Thymus (tissue), 11 donors: ENCODE measurements at regions not wholly inside any gene's neighbourhood (a gene's known extent, or its start where the extent isn't known, plus 50 kb on each side); places are given as distances from the start of the nearest gene placed in this dataset.

Experiments used
- DNase-seq, 9 donors: peaks; one replicate each; pipeline ENCODE4 v3.0.0-alpha.2; 2013; ENCODE audit warnings: low spot score in 9 of 9, low read depth in 6 of 9, missing footprints in 1 of 9
- H3K27ac ChIP-seq, 2 donors: one replicate each; pipeline ENCODE4 v1.5.1; 2013; ENCODE audit warnings: control low read depth in 1 of 2, low read depth in 1 of 2, low read length in 1 of 2, mild to moderate bottlenecking in 1 of 2, moderate library complexity in 1 of 2
- H3K27me3 ChIP-seq, 2 donors: one replicate each; pipeline ENCODE4 v1.5.1; 2013; ENCODE audit warnings: low read length in 1 of 2; ENCODE audit not compliant: control insufficient read depth in 2 of 2, insufficient read depth in 1 of 2
- H3K36me3 ChIP-seq, 2 donors: one replicate each; pipeline ENCODE4 v1.5.1; 2013; ENCODE audit warnings: low read length in 1 of 2, mild to moderate bottlenecking in 1 of 2, moderate library complexity in 1 of 2; ENCODE audit not compliant: control insufficient read depth in 2 of 2, insufficient read depth in 2 of 2
- H3K4me1 ChIP-seq, 2 donors: one replicate each; pipeline ENCODE4 v1.5.1; 2013; ENCODE audit warnings: low read length in 2 of 2; ENCODE audit not compliant: control insufficient read depth in 2 of 2, insufficient read depth in 2 of 2
- H3K4me3 ChIP-seq, 2 donors: one replicate each; pipeline ENCODE4 v1.5.1; 2013; ENCODE audit warnings: low read length in 2 of 2, control low read depth in 1 of 2, mild to moderate bottlenecking in 1 of 2
- H3K9me3 ChIP-seq, 2 donors: one replicate each; pipeline ENCODE4 v1.5.1; 2013; ENCODE audit warnings: low read length in 1 of 2, mild to moderate bottlenecking in 1 of 2; ENCODE audit not compliant: control insufficient read depth in 2 of 2, insufficient read depth in 1 of 2
- WGBS: extraction: QIAGEN DNeasy Blood & Tissue Kit; methylation state at CpG from one replicate; pipeline ENCODE4 v1.1.7; 2013; 5-methylcytosine and 5-hydroxymethylcytosine counted together
- donor health status: healthy.

- no peak overlapping the region for H3K27ac ChIP-seq
- WGBS: 94% methylated on average over 4 of the region's 4 CpGs
- H3K36me3 ChIP-seq: no peaks in the 10 kb centered on the region
- H3K27me3 ChIP-seq: no peaks in the 10 kb centered on the region
- H3K4me1 ChIP-seq: no peaks in the 10 kb centered on the region
- H3K4me3 ChIP-seq: no peak overlapping the region
- no peak for DNase-seq
- no peaks in the 10 kb centered on the region for H3K9me3 ChIP-seq
These were observed 440.5 kb upstream of the ZNF608 start for GRCh38 chr5:125186911-125187375.

GRCh38 chr5:125189531-125189941 lies 443.1 kb upstream of the ZNF608 start:
- WGBS: 95% methylated on average over 1 of the region's 1 CpG
- no peak for DNase-seq
- H3K4me1 ChIP-seq: no peaks in the 10 kb centered on the region

GRCh38 chr5:125190232-125191087 lies 444.0 kb upstream of the ZNF608 start:
- Histone ChIP-seq H3K27ac (no peak overlapping the region), H3K4me3 (no peak overlapping the region), H3K9me3 (no peaks in the 10 kb centered on the region), H3K36me3 (no peaks in the 10 kb centered on the region), H3K4me1 (no peaks in the 10 kb centered on the region), H3K27me3 (no peaks in the 10 kb centered on the region)
- DNase-seq: no peak
- WGBS: 88% methylated on average over 9 of the region's 9 CpGs

More at GRCh38 chr5:125189531-125189941, 443.1 kb upstream of the ZNF608 start:
- Histone ChIP-seq H3K36me3 (no peaks in the 10 kb centered on the region), H3K9me3 (no peaks in the 10 kb centered on the region), H3K27me3 (no peaks in the 10 kb centered on the region), H3K4me3 (no peak overlapping the region), H3K27ac (no peak overlapping the region)

GRCh38 chr5:125194883-125195282 lies 448.4 kb upstream of the ZNF608 start:
- no peaks in the 10 kb centered on the region for H3K27me3 ChIP-seq
- WGBS: 87% methylated on average over 6 of the region's 6 CpGs
- H3K4me1 ChIP-seq: no peaks in the 10 kb centered on the region
- no peaks in the 10 kb centered on the region for H3K36me3 ChIP-seq
- no peak overlapping the region for H3K27ac ChIP-seq
- no peak overlapping the region for H3K4me3 ChIP-seq
- DNase-seq: no peak
- no peaks in the 10 kb centered on the region for H3K9me3 ChIP-seq

GRCh38 chr5:125196481-125197111 lies 450.2 kb upstream of the ZNF608 start:
- no peak overlapping the region for H3K27ac ChIP-seq
- 96% methylated on average over 13 of the region's 13 CpGs for WGBS
- no peaks in the 10 kb centered on the region for H3K36me3 ChIP-seq
- H3K4me3 ChIP-seq: no peak overlapping the region
- no peak for DNase-seq
- no peaks in the 10 kb centered on the region for H3K9me3 ChIP-seq
- peaks cover 0 to 8% of the 10 kb centered on the region in 2 donors for H3K4me1 ChIP-seq
- H3K27me3 ChIP-seq: no peaks in the 10 kb centered on the region

- 95% methylated on average over 2 of the region's 2 CpGs for WGBS
- H3K36me3 ChIP-seq: no peaks in the 10 kb centered on the region
- peaks cover 0 to 8% of the 10 kb centered on the region in 2 donors for H3K4me1 ChIP-seq
- H3K27me3 ChIP-seq: no peaks in the 10 kb centered on the region
- H3K9me3 ChIP-seq: no peaks in the 10 kb centered on the region
- no peak for DNase-seq
- H3K27ac ChIP-seq: no peak overlapping the region
- no peak overlapping the region for H3K4me3 ChIP-seq
These were observed 450.9 kb upstream of the ZNF608 start for GRCh38 chr5:125197321-125197720.

GRCh38 chr5:125198270-125198974 lies 452.0 kb upstream of the ZNF608 start:
- Histone ChIP-seq H3K27me3 (no peaks in the 10 kb centered on the region), H3K9me3 (no peaks in the 10 kb centered on the region), H3K27ac (no peak overlapping the region), H3K36me3 (no peaks in the 10 kb centered on the region), H3K4me1 (peaks cover 0 to 8% of the 10 kb centered on the region in 2 donors), H3K4me3 (no peak overlapping the region)
- 94% methylated on average over 3 of the region's 3 CpGs for WGBS
- peak in 3 of 9 donors; percentile 3 to 44 (median 3) for DNase-seq

GRCh38 chr5:125199373-125199772 lies 452.9 kb upstream of the ZNF608 start:
- 94% methylated on average over 2 of the region's 2 CpGs for WGBS
- DNase-seq: no peak
- no peak overlapping the region for H3K27ac ChIP-seq
- H3K36me3 ChIP-seq: no peaks in the 10 kb centered on the region
- peaks cover 0 to 8% of the 10 kb centered on the region in 2 donors for H3K4me1 ChIP-seq
- H3K9me3 ChIP-seq: no peaks in the 10 kb centered on the region
- H3K27me3 ChIP-seq: no peaks in the 10 kb centered on the region
- no peak overlapping the region for H3K4me3 ChIP-seq
